HepG2 (cell line): ENCODE measurements at regions not wholly inside any gene's neighbourhood (a gene's known extent, or its start where the extent isn't known, plus 50 kb on each side); places are given as distances from the start of the nearest gene placed in this dataset.

Source experiments
- ATAC-seq: fragments of 200-7000 bp; cut with Tn5 transposase; 3 replicates; pipeline ENCODE4 v1.9.1; 2020; ENCODE audit warnings: mild to moderate bottlenecking, moderate library complexity
- BruUV-seq: library from RNA; stranded (reverse); fragments of 400-500 nt; replicated peaks from 2 replicates; lab custom pipeline; 2021; lab: Mats Ljungman, UMichigan
- CTCF ChIA-PET: fragments of 300-600 bp; formaldehyde crosslinking; extraction: SDS; loops from one replicate; lab custom pipeline; 2021; ENCODE audit warnings: low total read pairs, inconsistent platforms, low intra/inter-chr PET ratio; lab: Yijun Ruan, JAX
- POLR2A ChIA-PET: fragments of 350-600 bp; sonication (Branson Sonifier 250); formaldehyde crosslinking; loops from one replicate; lab custom pipeline; 2020; ENCODE audit warnings: antibody characterized with exemption, inconsistent platforms; lab: Yijun Ruan, JAX
- DNase-seq: peaks from one replicate; pipeline ENCODE4 v3.0.0-alpha.2; 2015; ENCODE audit warnings: low spot score
- FAIRE-seq: peaks from 3 replicates; lab custom pipeline; 2011; peaks lifted over from hg19 to GRCh38; lab: Jason Lieb, UNC
- H2AFZ ChIP-seq: one replicate; pipeline ENCODE4 v1.6.1; 2011; ENCODE audit warnings: low read length, inconsistent platforms
- H3K27ac ChIP-seq: fragments of 300-600 bp; 3 replicates; pipeline ENCODE4 v1.8.0; 2011; ENCODE audit warnings: mixed run types, mild to moderate bottlenecking, mixed read lengths, low read length, inconsistent platforms; ENCODE audit not compliant: insufficient read depth; ENCODE audit errors: extremely low read length
- H3K27me3 ChIP-seq, 2 experiments: fragments of 200-600 bp in 1 of 2; 2 replicates in 1 of 2; 3 replicates in 1 of 2; pipeline versions ENCODE4 v1.6.0 to v1.8.0; 2011; ENCODE audit warnings: low read length in 2 of 2, mild to moderate bottlenecking in 2 of 2, moderate library complexity in 2 of 2, inconsistent platforms in 1 of 2; ENCODE audit not compliant: insufficient read depth in 2 of 2, control insufficient read depth in 1 of 2
- H3K36me3 ChIP-seq, 2 experiments: fragments of 200-600 bp in 1 of 2; replicated peaks in 1 of 2; 2 replicates in 1 of 2; 3 replicates in 1 of 2; pipeline versions ENCODE4 v1.5.1 to v1.8.0; 2011; ENCODE audit warnings: low read length in 2 of 2, inconsistent platforms in 1 of 2; ENCODE audit not compliant: insufficient read depth in 2 of 2, control insufficient read depth in 1 of 2
- H3K4me1 ChIP-seq: 2 replicates; pipeline ENCODE4 v1.5.1; 2012; ENCODE audit warnings: low read length, inconsistent platforms; ENCODE audit not compliant: insufficient read depth
- H3K4me2 ChIP-seq: 2 replicates; pipeline ENCODE4 v1.6.0; 2011; ENCODE audit warnings: low read depth, low read length, inconsistent platforms
- H3K4me3 ChIP-seq, 3 experiments: fragments of 200-600 bp in 1 of 3; sonication (generic), shearing (Covaris generic) in 1 of 3; replicated peaks in 1 of 3; 2 replicates each; pipeline ENCODE4 v1.5.1; 2011 to 2016; ENCODE audit warnings: low read length in 3 of 3, inconsistent platforms in 2 of 3, low read depth in 2 of 3, mild to moderate bottlenecking in 2 of 3, control low read depth in 1 of 3, mixed read lengths in 1 of 3; ENCODE audit not compliant: insufficient read depth in 1 of 3
- H3K79me2 ChIP-seq: one replicate; pipeline ENCODE4 v1.6.1; 2011; ENCODE audit warnings: low read length, inconsistent platforms; ENCODE audit not compliant: insufficient read depth
- H3K9ac ChIP-seq: 2 replicates; pipeline ENCODE4 v1.6.0; 2011; ENCODE audit warnings: mild to moderate bottlenecking, low read depth, low read length, inconsistent platforms; ENCODE audit not compliant: insufficient read depth
- H3K9me3 ChIP-seq: 2 replicates; pipeline ENCODE4 v1.5.1; 2012; ENCODE audit warnings: mild to moderate bottlenecking, low read length
- H4K20me1 ChIP-seq: 2 replicates; pipeline ENCODE4 v1.6.0; 2011; ENCODE audit warnings: inconsistent platforms, mild to moderate bottlenecking, low read length, moderate library complexity; ENCODE audit not compliant: insufficient read depth
- CEBPB ChIP-seq: IDR thresholded peaks from 2 replicates; pipeline ENCODE4 v1.6.1; 2011; ENCODE audit warnings: low read depth, low read length, improper control_type of control experiment, borderline replicate concordance
- CEBPG ChIP-seq: IDR thresholded peaks from 2 replicates; pipeline ENCODE4 v1.6.1; 2016
- ISL2 ChIP-seq: sonication (generic); formaldehyde crosslinking; IDR thresholded peaks from 2 replicates; pipeline ENCODE4 v1.5.0; 2020; ENCODE audit warnings: missing genetic modification reagents
- KLF9 ChIP-seq: IDR thresholded peaks from 2 replicates; pipeline ENCODE4 v1.6.1; 2016; ENCODE audit warnings: low read depth
- LBX2 ChIP-seq: sonication (generic); formaldehyde crosslinking; IDR thresholded peaks from 2 replicates; pipeline ENCODE4 v1.5.0; 2020; ENCODE audit warnings: missing genetic modification reagents, mild to moderate bottlenecking, borderline replicate concordance
- PITX1 ChIP-seq: sonication (generic); formaldehyde crosslinking; IDR thresholded peaks from 2 replicates; pipeline ENCODE4 v1.5.1; 2020; ENCODE audit warnings: mild to moderate bottlenecking, missing genetic modification reagents
- RAD51 ChIP-seq: fragments of 450-650 bp; IDR thresholded peaks from 2 replicates; pipeline ENCODE4 v1.6.1; 2016; ENCODE audit warnings: borderline replicate concordance
- RELA ChIP-seq: sonication (generic); formaldehyde crosslinking; IDR thresholded peaks from 2 replicates; pipeline ENCODE4 v1.4.0; 2020; ENCODE audit warnings: missing genetic modification reagents
- ZMYM4 ChIP-seq: sonication (generic); formaldehyde crosslinking; IDR thresholded peaks from 2 replicates; pipeline ENCODE4 v1.8.1; 2023; ENCODE audit warnings: mild to moderate bottlenecking, missing genetic modification reagents
- ZNF7 ChIP-seq: IDR thresholded peaks from 2 replicates; pipeline ENCODE4 v1.6.1; 2016; ENCODE audit warnings: missing biosample characterization, missing genetic modification reagents
- WGBS: methylation state at CpG from one replicate; pipeline ENCODE4 v1.1.6; 2017; ENCODE audit warnings: low lambda C conversion rate; 5-methylcytosine and 5-hydroxymethylcytosine counted together
- in situ Hi-C: cut with HindIII; loops from 2 replicates; pipeline ENCODE4 v1.10.0; 2017; ENCODE audit warnings: low pct_unique_long_range_greater_than_20kb; ENCODE audit not compliant: extremely low pct_ligation_motif_present
- intact Hi-C: fragments of 100-400 bp; cut with micrococcal nuclease; formaldehyde crosslinking; loops from one replicate; pipeline ENCODE4 v1.10.0; 2022; ENCODE audit not compliant: unreplicated experiment
- TF ChIP-seq, protein P1 (sequence below): sonication (generic); formaldehyde crosslinking; IDR thresholded peaks from 2 replicates; pipeline ENCODE4 v1.8.0; 2023; ENCODE audit warnings: mild to moderate bottlenecking, missing genetic modification reagents

- TF ChIP-seq, protein P1, sequence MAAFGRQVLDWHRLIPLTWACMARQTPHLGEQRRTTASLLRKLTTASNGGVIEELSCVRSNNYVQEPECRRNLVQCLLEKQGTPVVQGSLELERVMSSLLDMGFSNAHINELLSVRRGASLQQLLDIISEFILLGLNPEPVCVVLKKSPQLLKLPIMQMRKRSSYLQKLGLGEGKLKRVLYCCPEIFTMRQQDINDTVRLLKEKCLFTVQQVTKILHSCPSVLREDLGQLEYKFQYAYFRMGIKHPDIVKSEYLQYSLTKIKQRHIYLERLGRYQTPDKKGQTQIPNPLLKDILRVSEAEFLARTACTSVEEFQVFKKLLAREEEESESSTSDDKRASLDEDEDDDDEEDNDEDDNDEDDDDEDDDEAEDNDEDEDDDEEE (CRISPR knock-in tag), result no peak
- TF ChIP-seq ZNF7 (no peak), PITX1 (CRISPR knock-in tag) (no peak), LBX2 (CRISPR knock-in tag) (no peak), ZMYM4 (CRISPR knock-in tag) (no peak), KLF9 (CRISPR knock-in tag) (no peak), ISL2 (CRISPR knock-in tag) (no peak), CEBPB (peak; percentile 50; the same call in 1 of the 2 replicates), CEBPG (CRISPR knock-in tag) (peak; percentile 32; the same call in 1 of the 2 replicates)
These were observed 68.2 kb downstream of the MAIP1 start (continued) for GRCh38 chr2:200023570-200023969.

DNA sequence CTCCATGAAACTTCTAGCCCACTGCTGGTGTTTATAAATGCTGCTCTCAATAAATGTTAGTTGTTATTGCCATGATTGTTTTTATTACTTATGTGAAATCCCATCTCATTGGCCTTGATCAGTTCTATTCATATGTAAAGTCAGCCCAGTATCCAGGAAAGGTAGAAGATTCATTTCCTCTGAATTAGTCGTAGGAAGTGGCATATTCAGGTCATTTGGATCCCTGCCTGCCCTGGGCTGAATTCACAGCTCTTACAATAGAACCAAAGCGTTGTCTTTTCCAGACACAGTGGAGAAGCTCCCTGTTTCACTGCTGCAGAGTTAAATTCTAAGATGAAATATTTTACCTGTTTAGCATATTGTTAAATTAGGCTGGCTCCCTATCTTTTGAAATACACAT is 70.3 kb downstream of the MAIP1 start:
- H3K9ac ChIP-seq, result no peak overlapping the region
- no peak for ATAC-seq
- no peaks in the 10 kb centered on the region for H3K79me2 ChIP-seq
- no peak overlapping the region for H3K4me2 ChIP-seq
- ChIA-PET POLR2A (no interaction called here), CTCF (no interaction called here)
- no peaks in the 10 kb centered on the region for H4K20me1 ChIP-seq
- FAIRE-seq, result no peak
- H3K9me3 ChIP-seq, result no peaks in the 10 kb centered on the region
- WGBS, result 38% methylated on average over 2 of the region's 2 CpGs
- H3K36me3 ChIP-seq, result no peaks in the 10 kb centered on the region
- no TSS peak for BruUV-seq
- no peak for TF ChIP-seq RAD51
- TF ChIP-seq RELA (CRISPR knock-in tag), result no peak
- no peak overlapping the region for H3K27ac ChIP-seq
- no peak for DNase-seq
- in situ Hi-C loops, result no loop called here
- H3K4me3 ChIP-seq, result no peak overlapping the region
- H3K4me1 ChIP-seq, result no peaks in the 10 kb centered on the region
- H3K27me3 ChIP-seq, result peaks cover 0 to 7% of the 10 kb centered on the region in 2 experiments; a peak in 1 of 5 replicates
- no peak overlapping the region for H2AFZ ChIP-seq
- intact Hi-C loops, result no loop called here
